Ureter (tissue), 1 donor: ENCODE measurements at regions not wholly inside any gene's neighbourhood (a gene's known extent, or its start where the extent isn't known, plus 50 kb on each side); places are given as distances from the start of the nearest gene placed in this dataset.

Experiments used
- DNase-seq: peaks from one replicate; pipeline ENCODE4 v3.0.0-alpha.2; 2020; ENCODE audit warnings: low spot score
- donor health status: DM: yes; HTN: yes; CAD: no.

- DNase-seq = no peak
These were observed 656.6 kb downstream of the INHBA start for GRCh38 chr7:41046221-41046761.

- peak; percentile 70 for DNase-seq
These were observed 657.2 kb downstream of the INHBA start for GRCh38 chr7:41045556-41046123.

- DNase-seq = no peak
These were observed 662.9 kb downstream of the INHBA start for GRCh38 chr7:41039981-41040380.

DNA sequence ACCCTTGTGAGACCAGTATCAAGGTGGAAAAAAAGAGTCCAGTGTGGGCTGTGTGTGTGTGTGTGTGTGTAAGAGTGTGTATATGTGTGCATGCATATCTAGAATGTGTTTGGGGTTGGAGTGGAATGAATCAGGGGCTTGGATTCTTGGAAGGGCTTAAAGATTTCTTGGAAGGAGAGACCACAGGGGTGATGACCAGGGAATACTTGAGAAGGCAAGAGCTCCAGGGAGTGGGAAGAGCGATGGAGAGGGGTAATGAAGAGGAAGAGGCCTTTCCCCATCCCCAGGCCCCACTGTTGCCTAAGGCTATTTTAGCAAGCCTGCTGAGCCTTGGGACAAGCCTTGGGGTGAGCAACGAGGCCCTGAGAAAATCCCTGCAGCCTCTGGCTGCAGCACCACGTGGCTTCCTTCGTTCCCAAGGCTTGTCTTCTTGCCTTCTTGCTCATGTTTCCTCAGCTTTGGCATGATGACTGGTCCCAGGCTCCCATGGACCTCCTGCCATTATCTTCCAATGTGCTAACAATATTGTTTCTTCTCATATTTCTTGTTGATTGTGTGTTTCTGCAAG lies 663.4 kb downstream of the INHBA start:
- no peak for DNase-seq

- DNase-seq = no peak
These were observed 664.7 kb downstream of the INHBA start for GRCh38 chr7:41038211-41038610.

- no peak for DNase-seq
These were observed 665.2 kb downstream of the INHBA start for GRCh38 chr7:41037691-41038090.

DNA sequence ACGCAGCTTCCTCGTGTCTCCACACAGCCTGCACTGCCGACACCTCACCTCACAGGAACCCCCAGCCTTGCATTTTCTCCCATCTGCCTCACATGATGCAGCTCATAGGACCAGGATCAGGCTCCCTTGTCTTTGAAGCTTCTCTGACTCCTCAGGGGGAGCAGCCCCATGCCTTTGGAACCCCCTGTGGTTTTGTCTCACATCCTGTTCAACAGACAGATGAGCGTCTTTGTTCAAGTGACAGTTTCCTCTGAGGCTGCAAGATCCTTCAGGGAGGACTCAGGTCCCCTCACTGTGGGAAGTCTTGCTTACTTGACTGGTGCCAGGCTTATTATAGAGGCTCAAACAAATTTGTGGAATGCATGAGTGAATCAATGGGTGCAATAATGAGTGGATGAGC lies 667.1 kb downstream of the INHBA start:
- no peak for DNase-seq

GRCh38 chr7:41033500-41033899 lies 669.4 kb downstream of the INHBA start:
- DNase-seq = no peak

- no peak for DNase-seq
These were observed 672.2 kb downstream of the INHBA start for GRCh38 chr7:41030673-41031072.

DNA sequence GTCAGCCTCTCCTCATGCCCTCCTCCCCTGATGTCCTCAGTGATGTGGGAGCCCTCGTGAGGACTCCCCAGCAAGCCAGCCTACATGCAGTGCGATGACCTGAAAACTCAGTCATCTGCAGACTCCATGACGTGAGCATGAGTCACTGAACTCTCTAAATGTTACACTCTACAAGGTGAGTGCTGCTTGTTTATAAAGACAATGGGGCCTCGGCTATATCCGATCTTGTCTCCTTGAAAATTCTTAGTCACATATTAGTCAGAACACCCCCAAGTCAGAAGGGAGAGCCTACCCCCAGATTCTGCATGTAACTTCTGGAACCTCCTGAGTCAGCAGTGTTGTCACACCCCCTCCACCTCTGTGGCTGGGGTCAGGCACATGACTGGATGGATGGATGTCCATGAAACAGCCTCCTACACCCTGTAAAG lies 673.8 kb downstream of the INHBA start:
- no peak for DNase-seq

DNA sequence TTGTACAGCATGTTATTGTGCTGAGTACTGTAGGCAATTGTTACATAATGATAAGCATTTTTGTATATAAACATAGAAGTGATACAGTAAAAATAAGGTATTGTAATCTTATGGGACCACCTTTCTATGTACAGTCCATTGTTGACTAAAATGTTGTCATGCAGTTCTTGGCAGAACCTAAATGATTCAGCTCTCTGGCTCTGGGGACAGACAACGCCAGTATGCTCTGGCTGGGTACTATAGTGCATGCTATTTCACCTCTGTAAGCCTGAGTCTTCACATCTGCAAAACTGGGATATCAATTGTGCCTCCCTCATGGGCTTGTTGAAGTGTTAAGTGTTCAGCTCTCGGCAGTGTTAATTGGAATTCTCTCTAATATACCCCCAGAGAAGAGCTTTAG lies 674.3 kb downstream of the INHBA start:
- DNase-seq = no peak

DNA sequence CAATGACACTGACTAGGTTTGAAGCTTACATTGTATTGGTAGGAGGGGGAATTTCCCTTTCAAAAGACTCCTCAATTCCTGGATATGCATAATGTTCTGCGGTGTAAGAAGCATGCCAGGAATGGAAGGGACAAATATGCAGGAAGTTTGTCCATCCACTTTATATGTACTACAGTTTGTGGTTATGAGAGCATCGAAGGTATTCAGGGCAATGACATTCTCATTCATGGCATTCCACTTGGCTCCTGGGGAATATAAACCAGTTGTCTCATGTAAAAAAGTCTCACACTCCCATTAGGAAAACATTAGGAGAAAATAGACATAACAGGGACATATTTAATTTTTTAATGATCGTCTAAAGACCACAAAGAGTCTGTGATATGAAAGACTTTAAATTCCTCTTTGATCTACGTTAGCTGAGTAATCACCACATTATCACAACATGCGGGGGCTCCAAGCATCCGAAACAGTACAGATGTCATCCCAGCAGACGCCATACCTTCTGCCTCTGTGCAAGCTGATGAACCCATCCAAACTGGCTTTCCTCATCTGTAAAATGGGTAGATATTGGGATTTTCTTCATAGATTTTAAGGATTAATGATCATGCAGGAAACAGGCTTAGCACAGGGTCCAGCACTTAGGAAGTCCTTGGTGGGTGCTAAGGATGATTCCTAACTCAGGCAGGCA lies 675.3 kb downstream of the INHBA start:
- no peak for DNase-seq

- no peak for DNase-seq
These were observed 678.8 kb downstream of the INHBA start for GRCh38 chr7:41024126-41024525.

DNA sequence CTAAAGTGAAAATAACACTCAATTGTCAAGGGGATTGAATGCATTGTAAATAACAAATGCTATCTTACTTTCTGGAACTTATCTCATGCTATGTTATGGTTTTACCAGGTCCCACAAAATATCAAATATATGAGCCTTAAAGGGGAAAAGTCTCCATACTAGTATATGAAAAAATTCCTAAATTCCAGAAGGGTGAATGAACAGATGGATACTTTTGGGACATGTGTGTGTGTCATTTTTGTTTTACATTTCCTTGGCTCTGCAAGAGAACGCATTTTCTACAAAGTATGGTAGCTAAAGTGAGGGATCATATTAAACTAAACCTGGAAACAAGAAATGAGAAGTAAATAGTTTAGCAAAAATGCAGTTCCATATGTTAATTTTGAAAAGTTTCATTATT lies 682.8 kb downstream of the INHBA start:
- DNase-seq = no peak

DNA sequence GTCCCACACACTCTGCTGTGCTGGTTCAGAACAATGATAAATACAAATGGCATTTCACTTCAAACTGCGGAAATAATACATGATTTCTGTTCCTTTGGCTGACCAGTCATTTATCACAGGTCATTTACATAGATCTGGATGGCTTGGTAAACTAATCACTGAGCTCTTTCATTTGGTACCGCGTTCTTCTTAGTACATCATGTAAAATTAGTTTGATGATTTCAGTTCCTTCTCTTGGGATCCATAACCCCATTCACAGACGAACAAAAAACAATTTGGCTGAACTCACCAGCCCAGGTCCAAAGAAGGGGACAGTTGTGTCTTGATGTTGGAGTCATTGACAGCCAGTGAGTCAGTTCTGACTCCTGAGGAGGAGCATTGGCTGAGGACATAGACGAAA lies 689.8 kb downstream of the INHBA start:
- DNase-seq = no peak

GRCh38 chr7:41012041-41012440 lies 690.8 kb downstream of the INHBA start:
- no peak for DNase-seq

- no peak for DNase-seq
These were observed 691.9 kb downstream of the INHBA start for GRCh38 chr7:41010967-41011366.

GRCh38 chr7:41010418-41010817 lies 692.5 kb downstream of the INHBA start:
- no peak for DNase-seq

- no peak for DNase-seq
These were observed 695.1 kb downstream of the INHBA start for GRCh38 chr7:41007811-41008210.

DNA sequence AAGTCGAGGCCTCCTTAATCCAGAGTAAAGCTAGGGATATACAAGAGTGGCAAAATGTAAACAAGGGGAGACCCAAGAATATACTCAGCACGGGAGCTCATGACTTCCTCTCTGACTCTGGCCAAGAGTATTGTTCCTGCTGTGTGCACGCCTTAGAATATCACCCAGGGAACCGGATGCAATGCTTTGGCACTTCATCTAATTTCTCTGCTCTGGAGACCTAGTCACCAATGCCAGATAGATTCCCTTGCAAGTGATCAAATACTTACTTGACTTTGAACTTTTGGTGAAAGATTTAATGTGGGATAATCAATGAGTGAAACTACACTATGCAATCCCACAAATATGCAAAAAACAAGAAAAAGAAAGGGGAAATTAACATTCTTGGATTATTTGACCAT lies 695.5 kb downstream of the INHBA start:
- DNase-seq = no peak

DNA sequence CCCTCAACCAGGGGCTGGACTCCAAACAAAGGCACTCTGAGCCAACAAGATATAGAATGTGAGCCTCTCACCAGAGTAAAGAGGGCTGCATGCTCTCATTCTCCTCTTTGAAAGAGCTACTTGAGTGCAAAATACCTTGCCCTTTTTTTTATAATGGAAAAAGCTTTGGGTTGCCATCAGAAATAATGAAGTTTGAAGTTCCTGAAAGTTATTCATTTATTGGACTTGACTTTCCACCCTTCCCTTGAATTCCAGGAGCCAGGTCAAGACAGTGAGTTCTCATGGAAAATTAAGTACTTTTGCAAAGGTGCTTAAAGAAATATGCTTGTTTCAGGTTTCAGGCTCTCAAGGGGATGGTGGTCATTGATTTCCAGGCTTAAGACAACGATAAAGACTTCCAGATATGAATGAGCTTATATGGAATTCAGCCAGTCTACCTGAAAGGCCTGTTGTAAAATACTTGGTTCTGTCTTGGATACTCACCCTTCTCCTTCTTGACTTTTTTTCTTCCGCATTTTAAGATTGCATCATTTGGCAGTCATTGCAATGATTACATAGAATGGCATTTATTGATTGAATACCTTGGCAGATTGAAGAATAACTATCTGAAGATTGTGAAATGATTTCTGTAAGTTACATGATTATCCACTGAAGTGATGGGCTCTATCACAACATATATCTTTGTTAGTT lies 696.4 kb downstream of the INHBA start:
- DNase-seq = no peak

DNA sequence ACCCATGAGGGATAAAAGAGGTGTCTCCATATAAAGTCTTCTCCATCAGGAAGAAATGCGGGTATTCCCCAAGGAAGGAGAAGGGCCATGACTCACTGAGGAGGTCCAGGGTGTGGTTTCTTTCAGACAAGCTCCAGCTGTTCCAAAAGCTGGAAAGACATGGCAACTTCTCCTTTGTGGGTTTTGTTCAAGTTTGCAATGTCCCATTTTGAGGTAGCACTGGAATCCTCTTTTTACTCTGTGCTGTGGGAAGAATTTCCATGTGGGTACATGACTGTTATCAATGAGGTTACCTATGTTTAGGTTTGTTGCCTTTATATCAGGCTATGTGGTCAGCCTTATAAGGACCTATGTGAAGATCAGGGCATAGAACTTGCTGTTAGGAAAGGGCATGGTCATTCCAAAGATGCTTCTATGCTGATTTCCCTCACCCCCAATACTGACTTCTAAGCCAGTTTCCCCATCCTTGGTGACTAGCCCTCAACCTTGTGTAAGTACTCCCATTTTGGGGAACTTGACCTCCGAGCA lies 697.5 kb downstream of the INHBA start:
- no peak for DNase-seq
